Peyer's patch (tissue), 4 donors: ENCODE measurements at regions not wholly inside any gene's neighbourhood (a gene's known extent, or its start where the extent isn't known, plus 50 kb on each side); places are given as distances from the start of the nearest gene placed in this dataset.

ENCODE experiments used
- DNase-seq, 3 donors: peaks; one replicate each; pipeline ENCODE4 v3.0.0-alpha.2; 2017 to 2019
- H3K27ac ChIP-seq, 4 donors: fragments of 200-600 bp; sonication (generic); one replicate each; pipeline ENCODE4 v1.5.1; 2016 to 2019
- H3K27me3 ChIP-seq, 2 donors: fragments of 200-600 bp; sonication (generic); one replicate each; pipeline ENCODE4 v1.5.1; 2019
- H3K36me3 ChIP-seq, 3 donors: fragments of 200-600 bp; sonication (generic); one replicate each; pipeline ENCODE4 v1.5.1; 2016 to 2019
- H3K4me1 ChIP-seq, 4 donors: fragments of 200-600 bp; sonication (generic); one replicate each; pipeline ENCODE4 v1.5.1; 2016 to 2019
- H3K4me3 ChIP-seq, 4 donors: fragments of 200-600 bp; sonication (generic); 1 replicate in 3 of 4; 2 replicates in 1 of 4; pipeline ENCODE4 v1.5.1; 2016 to 2019; ENCODE audit warnings: mild to moderate bottlenecking in 1 of 4
- H3K9me3 ChIP-seq, 4 donors: fragments of 200-600 bp; sonication (generic); one replicate each; pipeline ENCODE4 v1.5.1; 2016 to 2019; ENCODE audit warnings: mild to moderate bottlenecking in 1 of 4
- POLR2A ChIP-seq, 2 donors: fragments of 450-650 bp; IDR thresholded peaks; one replicate each; pipeline ENCODE4 v1.5.1; 2017; ENCODE audit warnings: antibody characterized with exemption in 2 of 2, mild to moderate bottlenecking in 2 of 2, moderate library complexity in 2 of 2
- TF ChIP-seq, protein P1 (sequence below), 6 experiments: fragments of 450-650 bp in 4 of 6; fragments of 200-600 bp in 2 of 6; sonication (generic) in 1 of 6; IDR thresholded peaks; one replicate each; pipeline ENCODE4 v1.5.1; 2017 to 2019; ENCODE audit warnings: antibody characterized with exemption in 6 of 6, mild to moderate bottlenecking in 3 of 6, moderate library complexity in 1 of 6

DNA sequence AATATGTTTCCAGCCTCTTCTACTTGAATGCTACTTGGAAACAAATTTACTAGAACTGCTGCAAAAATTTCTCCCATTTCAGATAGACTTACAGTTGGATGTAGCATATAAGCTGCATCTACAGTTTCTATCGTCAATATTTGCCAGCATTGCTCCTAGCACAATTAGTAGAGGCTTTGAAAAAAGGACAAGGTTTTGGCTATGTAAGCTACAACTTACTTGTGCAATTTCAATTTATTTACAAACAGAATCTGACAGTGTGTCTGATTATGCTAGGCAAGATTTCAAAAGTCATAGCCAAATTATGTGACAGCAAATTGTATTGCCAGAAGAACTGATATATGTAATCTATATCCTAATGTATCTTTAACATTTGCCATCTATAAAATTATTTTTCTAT lies 628.4 kb upstream of the FAM174A start:
- TF ChIP-seq POLR2A (IDR thresholded peaks at IDR 0.05), result no peak
- TF ChIP-seq, protein P1, sequence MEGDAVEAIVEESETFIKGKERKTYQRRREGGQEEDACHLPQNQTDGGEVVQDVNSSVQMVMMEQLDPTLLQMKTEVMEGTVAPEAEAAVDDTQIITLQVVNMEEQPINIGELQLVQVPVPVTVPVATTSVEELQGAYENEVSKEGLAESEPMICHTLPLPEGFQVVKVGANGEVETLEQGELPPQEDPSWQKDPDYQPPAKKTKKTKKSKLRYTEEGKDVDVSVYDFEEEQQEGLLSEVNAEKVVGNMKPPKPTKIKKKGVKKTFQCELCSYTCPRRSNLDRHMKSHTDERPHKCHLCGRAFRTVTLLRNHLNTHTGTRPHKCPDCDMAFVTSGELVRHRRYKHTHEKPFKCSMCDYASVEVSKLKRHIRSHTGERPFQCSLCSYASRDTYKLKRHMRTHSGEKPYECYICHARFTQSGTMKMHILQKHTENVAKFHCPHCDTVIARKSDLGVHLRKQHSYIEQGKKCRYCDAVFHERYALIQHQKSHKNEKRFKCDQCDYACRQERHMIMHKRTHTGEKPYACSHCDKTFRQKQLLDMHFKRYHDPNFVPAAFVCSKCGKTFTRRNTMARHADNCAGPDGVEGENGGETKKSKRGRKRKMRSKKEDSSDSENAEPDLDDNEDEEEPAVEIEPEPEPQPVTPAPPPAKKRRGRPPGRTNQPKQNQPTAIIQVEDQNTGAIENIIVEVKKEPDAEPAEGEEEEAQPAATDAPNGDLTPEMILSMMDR (IDR thresholded peaks at IDR 0.05), result no peak
- H3K27ac ChIP-seq, result no peak overlapping the region
- no peaks in the 10 kb centered on the region for H3K9me3 ChIP-seq
- no peaks in the 10 kb centered on the region for H3K36me3 ChIP-seq
- no peak overlapping the region for H3K4me3 ChIP-seq
- no peaks in the 10 kb centered on the region for H3K27me3 ChIP-seq
- no peaks in the 10 kb centered on the region for H3K4me1 ChIP-seq
- no peak for DNase-seq

DNA sequence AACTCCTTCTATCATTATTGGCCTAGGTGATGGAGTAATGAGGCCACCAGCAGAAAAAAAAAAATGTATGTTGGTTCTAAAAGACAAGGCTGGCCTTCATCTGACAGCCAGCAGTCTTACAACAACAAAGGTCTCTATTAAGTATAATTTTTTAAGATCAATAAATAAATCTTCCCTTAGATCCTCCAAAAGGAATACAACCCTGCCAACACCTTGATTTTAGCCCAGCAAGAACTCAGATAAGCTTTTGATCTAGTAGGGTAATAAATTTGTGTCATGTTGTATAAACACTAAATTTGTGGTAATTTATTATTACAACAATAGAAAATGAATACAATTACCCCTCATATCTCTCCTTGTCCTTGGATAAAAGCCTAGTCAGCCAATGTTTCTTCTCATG lies 633.2 kb upstream of the FAM174A start:
- Histone ChIP-seq H3K4me1 (no peaks in the 10 kb centered on the region), H3K27me3 (no peaks in the 10 kb centered on the region), H3K27ac (no peak overlapping the region), H3K9me3 (no peaks in the 10 kb centered on the region), H3K4me3 (no peak overlapping the region), H3K36me3 (no peaks in the 10 kb centered on the region)
- TF ChIP-seq, protein P1 (IDR thresholded peaks at IDR 0.05), result no peak
- no peak for DNase-seq

DNA sequence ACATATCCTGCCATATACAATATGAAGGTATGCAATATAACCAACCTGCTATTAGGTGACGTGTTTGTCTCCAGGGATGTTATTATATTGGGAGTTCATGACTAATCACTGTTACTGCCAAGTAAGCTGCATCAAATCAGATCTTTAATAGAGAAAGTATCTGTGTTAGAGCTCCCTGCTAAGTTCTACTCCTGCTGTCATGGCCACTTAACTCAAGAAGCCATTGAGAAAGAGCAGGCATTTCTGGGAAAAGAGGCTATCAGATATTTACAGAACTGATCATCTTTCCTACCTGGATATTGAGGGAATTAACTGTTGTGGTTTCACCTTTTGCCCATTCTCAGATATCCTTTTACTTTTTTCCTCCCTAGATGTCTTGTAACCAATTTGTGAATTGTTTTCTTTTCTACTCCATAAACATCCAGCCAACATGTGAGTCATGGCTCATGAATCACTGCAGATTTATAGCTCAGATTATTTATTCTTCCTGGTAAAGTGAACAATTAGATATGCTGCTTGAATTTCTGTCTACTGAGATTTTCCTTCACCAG lies 634.8 kb upstream of the FAM174A start:
- no peaks in the 10 kb centered on the region for H3K9me3 ChIP-seq
- no peaks in the 10 kb centered on the region for H3K36me3 ChIP-seq
- no peak overlapping the region for H3K27ac ChIP-seq
- DNase-seq, result no peak
- no peaks in the 10 kb centered on the region for H3K4me1 ChIP-seq
- TF ChIP-seq POLR2A (IDR thresholded peaks at IDR 0.05), result no peak
- TF ChIP-seq, protein P1 (IDR thresholded peaks at IDR 0.05), result no peak
- H3K27me3 ChIP-seq, result no peaks in the 10 kb centered on the region
- H3K4me3 ChIP-seq, result no peak overlapping the region

DNA sequence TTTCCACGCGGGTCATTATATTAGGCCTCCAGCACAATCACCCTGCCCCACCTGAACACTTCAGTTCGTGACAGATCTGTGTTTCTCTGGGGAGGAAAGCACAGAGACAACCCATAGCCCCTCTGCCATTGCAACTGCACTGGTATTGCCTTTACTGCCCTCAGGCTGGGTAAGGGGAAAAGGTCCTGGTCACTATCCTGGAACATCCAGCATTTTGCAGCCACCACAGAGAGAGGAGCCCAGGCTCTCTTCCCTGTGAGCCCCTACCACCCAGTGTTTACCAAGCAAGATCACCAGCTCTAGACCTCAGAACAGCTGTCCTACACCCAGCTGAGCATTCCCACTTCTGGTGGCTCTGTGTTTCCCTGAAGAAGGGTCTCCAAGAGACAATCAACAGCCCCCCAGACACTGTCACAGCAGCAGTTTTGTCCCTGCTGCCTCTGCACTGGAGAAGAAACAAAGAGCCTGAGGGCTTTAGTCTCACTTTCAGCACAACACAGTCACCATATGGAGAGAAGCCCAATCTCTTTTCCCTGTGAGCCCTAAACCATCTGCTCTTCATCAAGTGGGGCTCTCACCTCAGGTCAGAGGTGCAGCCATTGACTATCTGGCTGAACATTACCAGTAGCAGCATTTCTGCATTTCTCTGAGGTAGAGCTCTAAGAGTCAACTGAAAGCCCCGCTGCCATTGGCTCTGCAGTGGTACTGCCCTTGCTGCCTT lies 655.2 kb upstream of the FAM174A start:
- no peaks in the 10 kb centered on the region for H3K4me1 ChIP-seq
- no peak for DNase-seq
- no peak overlapping the region for H3K4me3 ChIP-seq
- no peaks in the 10 kb centered on the region for H3K27me3 ChIP-seq
- H3K9me3 ChIP-seq, result no peaks in the 10 kb centered on the region
- no peak overlapping the region for H3K27ac ChIP-seq
- no peak for TF ChIP-seq POLR2A (IDR thresholded peaks at IDR 0.05)
- TF ChIP-seq, protein P1 (IDR thresholded peaks at IDR 0.05), result no peak
- H3K36me3 ChIP-seq, result no peaks in the 10 kb centered on the region

DNA sequence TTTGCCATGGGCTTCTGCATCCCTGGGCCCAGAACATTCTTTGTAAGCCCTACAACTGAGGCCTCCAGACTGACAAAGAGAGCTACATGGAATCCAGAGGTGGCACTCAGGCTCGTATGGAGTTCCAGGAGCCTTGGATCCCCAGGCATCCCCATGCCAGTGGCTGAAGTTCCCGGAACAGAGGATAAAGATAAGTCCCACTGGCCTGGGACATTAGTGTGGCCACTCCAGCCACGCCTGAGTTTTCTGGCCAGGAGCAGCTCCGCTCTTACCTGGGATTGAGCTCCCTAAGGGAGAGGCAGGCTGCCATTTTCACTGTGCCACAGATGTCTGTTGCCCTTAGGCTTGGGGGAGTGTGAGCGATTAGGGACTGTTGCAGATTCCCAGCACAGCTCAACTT lies 656.3 kb upstream of the FAM174A start:
- Histone ChIP-seq H3K36me3 (no peaks in the 10 kb centered on the region), H3K4me3 (no peak overlapping the region), H3K9me3 (no peaks in the 10 kb centered on the region), H3K27me3 (no peaks in the 10 kb centered on the region), H3K4me1 (no peaks in the 10 kb centered on the region), H3K27ac (no peak overlapping the region)
- TF ChIP-seq, protein P1 (IDR thresholded peaks at IDR 0.05), result no peak
- no peak for TF ChIP-seq POLR2A (IDR thresholded peaks at IDR 0.05)
- peak in 1 of 3 donors; percentile 21 for DNase-seq
